Pulmonary artery endothelial cell (primary cell): ENCODE measurements at regions not wholly inside any gene's neighbourhood (a gene's known extent, or its start where the extent isn't known, plus 50 kb on each side); places are given as distances from the start of the nearest gene placed in this dataset.
A peak's percentile ranks its signal among the peaks of the same experiment; 100 is the strongest.

Experiments
- DNase-seq: peaks from one replicate; pipeline ENCODE4 v3.0.0-alpha.2; 2011; ENCODE audit warnings: low read depth, low spot score

DNA sequence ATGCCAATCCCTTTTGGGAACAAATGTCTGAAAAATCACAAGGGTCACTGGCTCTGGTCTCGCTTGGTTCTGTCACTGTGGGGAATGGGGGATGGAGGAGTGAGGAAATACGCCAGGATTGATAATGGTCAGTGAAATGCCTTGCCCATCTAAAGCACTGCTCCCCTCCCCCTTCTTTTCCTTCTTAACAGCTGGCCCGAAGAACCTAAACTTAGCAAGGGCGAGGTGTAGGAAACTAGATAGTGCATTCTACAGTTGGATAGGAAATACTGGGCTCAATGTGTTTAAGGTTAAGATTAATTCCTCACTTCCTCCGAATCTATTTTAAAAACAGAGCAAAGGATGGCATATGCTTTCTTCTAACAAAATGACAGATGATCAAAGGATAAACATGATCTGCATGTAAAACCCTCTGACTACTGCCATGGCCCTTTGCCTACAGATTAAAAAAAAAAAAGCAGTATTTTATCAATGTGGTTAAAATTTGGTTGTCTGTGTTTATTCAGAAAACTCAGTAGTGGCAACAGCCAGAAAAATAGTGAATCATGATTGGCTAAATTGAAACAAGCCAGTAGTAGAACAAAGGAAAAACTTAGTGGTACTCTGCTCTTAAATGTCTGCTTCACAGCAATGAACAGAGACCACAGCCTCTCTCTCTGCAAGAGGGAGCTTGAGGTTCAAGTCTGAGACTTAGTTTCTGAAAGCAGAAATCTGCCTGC lies 86.1 kb upstream of the VAV3 start:
- peak; percentile 41 for DNase-seq

DNA sequence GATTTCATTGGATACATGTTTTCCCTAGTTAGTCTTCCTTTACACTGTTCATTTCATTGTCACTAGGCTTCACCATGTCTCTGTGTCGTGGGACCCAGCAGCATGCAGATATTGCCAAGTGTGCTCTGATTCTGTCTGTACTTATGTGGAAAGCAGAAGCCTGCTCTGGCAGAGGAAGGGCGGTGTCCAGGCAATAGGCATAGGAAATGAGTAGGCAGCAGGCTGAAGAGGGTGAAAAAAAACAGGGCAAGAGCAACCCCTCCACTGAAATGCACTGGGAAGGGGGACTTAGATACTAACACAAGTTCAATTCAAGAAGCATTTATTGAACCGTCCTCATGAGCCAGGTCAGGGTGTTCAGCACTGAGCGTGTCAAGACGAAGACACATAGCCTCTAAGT lies 85.2 kb upstream of the VAV3 start:
- no peak for DNase-seq

DNA sequence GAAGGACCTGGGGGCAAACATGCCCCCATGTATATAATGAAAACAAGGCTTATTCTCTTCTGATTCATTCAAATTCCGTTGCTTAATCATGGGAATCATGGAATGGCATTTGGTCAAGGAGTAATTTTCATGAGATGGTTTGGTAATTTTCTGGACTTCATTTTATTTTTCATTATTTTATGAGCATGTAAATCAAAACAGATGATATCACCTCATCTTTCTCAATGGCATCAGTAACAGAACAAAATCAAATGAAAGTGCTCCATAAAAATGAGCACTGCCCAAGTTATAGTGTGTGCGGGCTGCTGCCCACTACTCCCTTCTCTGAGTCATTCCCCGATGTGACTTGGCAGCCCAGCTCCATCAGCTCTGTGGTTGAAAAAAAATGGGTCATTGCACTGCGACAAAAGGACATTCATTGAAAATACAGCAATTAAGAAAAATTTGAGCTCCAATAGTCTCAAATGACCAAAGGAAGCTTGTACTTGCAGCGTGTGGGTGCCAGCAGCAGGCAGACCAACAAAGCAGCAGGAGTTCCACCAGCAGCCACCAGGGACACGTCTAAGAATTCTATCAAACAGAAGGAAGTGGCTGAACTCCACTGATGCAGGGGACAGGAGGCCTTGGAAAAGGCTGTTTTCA lies 84.3 kb upstream of the VAV3 start:
- DNase-seq = no peak

DNA sequence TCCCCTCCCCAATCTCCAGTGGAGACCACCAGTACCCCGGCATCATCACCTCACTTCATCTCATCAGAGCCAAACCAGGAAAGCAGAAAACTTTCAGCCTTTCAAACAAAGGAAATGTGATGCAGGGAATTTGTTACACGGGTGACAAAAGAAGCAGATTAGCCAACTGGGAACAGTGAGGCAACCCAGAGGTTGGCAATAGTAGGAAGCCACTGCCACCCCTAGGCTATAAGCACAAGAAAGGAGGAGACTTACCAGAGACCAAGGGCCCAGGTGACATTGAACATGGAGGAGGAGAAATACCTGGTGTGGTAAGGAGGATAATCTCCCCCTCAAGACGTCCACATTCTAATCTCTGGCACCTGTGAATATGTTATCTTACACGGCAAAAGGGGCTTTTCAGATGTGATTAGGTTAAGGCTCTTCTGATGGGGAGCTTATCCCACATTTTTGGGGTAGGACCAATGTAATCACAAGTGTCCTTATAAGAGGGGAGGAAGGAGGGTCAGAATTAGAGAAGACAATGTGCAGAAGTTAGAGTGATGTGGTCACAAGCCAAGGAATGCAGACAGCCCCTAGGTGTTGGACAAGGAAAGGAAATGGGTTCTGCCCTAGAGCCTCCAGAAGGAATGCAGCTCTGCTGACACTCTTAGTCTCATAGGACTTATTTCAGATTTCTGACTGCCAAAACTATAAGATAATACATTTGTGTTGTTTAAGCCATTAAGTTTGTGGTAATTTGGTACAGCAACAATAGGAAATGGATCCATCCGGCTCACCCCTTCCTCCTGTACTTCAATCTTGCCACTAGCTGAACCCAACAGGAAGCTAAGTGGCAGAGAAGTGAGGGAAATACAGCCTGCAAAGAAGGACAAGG lies 83.6 kb upstream of the VAV3 start:
- no peak for DNase-seq

DNA sequence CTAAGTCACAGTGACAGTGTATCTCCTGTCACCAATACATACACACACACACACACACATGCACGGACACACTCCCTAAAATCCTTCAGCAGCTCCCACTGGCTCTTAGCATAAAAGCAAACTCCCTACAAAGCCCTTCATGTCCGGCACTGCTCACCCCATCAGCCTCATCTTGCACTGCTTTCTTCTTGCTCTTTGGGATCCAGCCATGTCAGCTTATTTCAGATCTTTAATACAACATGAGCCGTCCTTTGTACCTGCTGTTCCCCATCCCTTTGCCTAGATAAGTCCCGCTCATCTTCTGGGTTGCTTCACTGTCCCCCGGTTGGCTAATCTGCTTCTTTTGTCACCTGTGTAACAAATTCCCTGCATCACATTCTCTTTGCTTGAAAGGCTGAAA lies 82.1 kb upstream of the VAV3 start:
- DNase-seq = no peak

DNA sequence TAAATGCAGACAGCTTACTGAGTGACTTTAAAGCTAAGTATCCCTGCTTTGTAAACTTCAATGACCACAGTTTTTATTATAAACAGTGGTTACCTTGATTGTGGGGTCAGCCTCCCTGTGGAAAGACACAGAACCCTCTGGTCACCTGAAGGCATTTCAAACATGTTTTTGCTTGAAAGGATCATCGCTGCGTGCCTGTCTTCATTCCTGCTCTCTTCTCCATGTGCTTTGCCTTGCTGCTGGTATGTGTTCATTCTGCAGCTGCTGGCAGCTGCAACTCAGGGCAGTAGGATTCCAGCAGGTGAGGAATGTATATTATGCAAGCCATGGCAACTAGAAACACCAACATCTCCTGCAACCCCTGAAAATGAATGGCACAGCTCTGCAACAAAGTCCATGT lies 81.0 kb upstream of the VAV3 start:
- DNase-seq = no peak

DNA sequence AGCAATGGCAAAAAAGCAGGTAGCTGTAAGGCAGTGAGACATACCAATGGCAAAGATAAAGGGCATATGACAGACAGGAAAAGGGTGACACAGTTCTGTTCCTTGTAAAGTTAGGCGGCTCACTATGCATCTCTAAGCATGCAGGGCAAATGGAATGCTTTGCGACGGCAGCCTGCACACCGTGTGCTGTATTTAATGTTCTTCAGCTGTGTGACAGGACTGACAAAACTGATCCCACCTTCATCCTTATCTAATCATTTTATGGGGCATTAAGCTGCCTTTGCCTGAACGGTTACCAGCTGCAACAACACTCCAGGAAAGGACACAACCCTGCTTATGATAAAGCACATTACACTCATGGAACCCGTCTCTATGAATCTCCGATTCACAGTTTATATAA lies 80.5 kb upstream of the VAV3 start:
- no peak for DNase-seq

DNA sequence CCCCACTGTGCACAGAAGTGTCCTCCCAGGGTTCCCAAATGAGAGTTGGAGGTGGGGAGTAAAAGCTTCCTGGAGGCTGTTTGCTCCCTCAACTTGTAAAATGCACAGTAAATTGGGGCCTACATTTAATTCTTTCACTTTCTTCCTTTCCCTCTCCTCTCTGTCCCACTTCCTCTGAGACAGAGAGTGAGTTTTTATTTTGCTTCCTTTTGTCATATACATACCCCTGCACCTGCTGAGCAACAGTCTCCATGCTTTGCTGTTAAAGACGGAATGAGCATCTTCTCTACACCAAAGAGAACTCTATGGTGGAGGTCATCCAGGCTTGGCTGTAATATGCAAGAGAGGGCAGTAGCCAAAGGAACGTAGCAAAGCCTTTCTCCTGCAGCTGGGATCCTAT lies 79.3 kb upstream of the VAV3 start:
- DNase-seq = no peak

DNA sequence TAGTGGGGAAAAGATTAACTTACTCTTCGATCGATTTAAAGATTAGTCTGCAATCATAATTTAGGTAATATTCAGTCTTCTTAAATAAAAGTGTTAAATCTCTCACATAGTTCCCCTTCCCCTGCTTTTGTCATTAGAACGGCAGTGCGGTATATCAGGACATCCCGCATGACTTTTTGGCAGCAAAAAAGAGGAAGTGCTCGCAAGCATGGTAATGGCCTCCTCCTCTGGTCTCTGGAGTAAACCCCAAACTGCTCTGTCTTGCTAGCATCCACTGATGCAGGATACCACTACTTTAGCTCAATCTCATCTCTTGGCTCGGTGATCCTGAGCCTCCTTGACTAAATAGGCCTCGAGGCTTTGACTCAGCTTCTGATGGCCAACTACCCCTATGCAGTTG lies 78.7 kb upstream of the VAV3 start:
- DNase-seq = no peak

DNA sequence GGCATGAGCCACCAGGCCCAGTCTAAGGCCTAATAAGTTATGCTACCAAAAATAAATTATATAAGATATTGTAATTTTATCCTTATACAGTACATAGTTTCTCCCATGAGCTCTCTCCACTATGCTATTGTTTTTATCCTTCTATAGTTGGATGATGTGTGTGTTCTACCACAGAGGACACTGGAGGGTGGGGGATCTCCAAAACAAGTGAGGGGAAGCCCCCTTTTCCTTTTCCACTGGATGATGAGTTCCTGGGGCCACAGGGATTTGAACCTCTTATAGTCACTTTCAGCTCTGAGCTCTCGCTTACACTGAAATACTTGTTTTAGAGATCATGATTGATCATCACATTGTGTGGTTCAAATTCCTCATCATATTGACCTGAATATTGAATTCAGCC lies 77.6 kb upstream of the VAV3 start:
- DNase-seq = no peak

DNA sequence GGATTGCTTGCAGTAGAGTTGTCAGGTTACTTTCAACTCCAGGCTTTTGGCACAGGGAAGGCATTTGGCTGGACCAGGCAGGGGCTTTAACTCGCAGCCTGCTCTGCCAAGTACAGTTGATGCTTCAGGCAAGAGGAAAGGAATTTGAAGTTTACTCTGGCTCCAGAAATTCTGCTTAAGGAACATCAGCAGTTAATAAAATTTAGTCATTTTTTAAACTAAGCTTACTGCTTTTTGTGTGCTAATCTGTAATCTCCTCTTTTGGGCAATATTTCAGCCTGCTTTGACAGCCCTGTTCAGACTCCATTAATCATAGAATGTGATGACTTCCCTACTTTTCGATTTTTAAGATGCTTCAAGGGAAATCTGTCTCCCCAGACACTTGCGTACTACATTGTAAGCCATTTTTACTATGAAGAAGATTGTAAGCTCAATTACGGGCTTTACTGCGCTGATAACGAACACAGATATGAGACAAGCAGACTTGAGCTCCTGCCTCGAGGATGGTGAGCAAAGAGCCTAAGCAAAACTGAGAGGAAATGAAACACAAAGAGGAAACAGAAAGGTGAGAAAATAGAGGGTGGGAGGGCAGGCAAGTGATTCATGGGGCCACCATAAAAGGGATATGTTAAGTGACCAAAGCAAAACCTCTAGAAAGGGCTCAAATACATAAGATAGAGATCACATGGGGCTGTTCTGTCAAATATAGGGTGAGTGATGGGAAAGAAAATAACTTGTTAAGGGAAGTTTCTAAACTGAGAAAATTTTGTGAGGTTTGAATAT lies 76.6 kb upstream of the VAV3 start:
- DNase-seq = no peak

DNA sequence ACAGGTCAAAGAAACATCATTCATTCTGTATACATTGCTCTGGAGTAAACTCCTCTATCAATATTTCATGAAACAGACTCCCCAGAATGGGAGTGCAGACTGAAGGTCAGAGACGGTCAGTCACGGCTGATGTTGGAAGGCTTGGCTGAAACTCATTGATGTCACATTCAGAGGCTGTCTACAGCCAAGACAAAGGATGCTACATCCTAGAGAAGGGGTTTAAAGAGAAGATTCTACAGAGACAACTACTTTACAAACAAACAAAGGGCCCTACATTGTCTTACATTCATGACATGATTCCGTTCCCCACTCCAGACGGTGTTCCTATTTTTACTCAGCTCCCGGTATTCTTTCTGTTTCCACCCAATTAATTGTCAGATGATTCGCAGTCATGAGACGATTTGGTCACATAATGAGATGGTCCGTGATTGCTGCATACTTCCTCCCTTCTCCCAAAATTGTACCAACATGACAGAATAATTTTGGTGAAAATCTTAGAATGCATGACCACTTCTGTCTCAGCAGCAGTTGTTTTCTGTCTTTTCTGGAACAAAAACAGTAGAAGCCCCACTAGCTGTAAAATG lies 73.8 kb upstream of the VAV3 start:
- no peak for DNase-seq

DNA sequence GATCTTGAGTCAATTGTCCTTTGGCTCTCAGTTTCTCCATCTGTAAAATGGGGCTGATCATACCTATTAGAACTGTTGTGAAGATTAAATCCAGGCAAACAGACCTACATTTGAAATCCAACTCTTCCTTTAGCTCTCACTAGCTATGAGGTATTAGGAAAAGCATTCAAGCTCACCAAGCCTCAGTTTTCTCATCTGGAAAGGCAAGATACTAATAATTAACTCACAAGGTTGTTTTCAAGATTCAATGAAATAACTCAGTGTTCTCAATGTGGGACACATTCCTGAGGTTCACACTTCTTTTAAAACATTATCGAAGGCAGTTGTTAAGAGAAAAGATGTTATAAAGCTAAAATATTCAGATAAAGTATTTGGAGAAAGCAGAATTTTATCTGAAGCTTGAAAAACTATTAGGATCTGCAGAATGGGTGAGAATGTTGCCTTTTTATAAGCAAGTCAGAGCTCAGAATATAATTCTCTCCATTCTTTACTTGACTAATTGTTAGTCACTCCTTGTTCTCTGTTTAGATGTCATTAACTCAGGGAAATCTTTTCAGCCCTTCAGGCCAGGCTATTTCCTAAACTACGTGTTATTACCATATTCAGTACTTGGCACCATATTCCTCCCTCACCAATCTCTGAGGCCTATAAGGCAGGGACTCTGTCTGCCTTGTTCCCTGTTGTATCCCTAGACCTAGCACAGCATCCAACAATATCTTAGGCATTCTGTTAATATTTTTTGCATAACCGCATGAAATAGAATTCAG lies 72.0 kb upstream of the VAV3 start:
- DNase-seq = no peak

DNA sequence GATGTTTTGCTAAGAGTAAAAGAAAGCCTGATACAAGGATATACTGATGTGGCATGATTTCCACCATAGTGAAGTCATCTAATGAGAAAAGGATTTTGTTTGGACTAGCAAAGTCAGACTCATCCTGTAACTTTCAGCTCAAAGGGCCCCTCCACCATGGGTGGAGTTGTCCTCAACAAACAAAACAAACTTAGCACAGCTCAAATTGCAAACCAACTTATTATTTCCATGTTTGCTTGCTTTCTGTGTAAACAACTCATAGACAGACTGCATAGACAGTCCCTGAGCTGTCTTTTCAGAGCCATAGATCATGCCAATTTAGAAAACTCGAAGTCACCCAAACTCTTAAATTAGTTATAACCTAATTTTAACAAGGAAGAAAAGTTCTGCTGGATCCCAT lies 69.4 kb upstream of the VAV3 start:
- DNase-seq = no peak

DNA sequence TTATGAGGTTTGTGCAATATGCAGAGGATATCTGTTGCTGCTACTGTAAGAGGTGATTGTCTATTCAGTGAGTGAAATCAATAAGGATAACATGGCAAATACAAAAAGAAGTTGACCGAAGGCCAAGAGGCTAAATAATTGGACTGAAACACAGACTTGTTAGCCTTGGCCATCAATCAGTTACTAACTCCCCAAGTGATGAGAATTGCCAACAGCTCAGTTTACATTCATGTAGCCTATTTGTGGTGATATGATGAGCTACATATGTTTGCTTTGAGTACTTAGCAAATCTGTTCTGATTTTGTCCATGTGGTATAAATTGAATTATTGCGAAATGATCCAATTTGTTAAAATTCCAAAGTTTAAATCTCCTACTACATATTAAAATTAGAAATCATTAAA lies 68.6 kb upstream of the VAV3 start:
- DNase-seq = no peak

DNA sequence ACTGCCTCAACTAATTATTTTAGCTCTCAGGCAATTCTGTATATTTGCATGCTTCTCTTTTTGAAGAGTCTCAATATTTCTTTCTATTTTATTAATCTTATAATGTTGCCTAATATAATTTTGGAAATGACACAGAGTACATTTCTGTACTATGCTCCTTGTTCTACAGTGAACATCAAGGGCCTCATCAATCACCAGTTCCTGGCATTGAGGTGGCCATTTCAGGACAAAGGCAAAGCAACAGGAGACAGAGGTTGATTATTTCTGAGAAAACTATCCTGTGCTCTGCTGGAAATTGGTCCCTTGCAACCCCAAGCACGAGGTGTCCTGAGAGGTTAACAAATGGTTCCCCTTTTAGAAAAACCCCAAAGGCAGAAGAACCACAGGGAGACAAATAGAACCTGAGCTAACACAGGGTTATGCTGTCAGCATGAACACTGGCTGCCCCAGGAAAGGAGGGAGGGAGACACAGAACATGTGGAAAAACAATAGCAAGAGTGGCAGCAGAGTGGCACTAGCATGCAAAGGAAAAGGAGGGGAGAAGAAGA lies 63.9 kb upstream of the VAV3 start:
- no peak for DNase-seq

DNA sequence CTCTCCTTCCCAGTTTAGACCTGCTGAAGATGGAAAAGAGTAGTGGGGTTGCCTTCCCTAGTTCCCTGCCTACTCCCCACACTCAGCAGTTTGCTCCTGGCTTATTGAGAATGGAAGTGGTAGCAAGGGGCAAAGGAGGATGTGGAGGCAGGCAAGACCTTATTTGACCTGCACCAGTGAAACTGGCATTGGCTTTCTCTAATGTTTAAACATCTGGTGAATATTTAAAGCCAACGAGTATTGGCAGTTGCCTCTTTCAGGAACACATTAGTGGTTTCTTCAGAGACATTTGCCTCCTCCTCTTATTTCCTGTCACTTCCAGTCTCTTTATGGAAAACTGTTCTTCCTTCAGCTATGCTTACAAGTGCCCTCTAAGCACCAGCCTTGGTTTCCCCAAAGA lies 62.4 kb upstream of the VAV3 start:
- no peak for DNase-seq

DNA sequence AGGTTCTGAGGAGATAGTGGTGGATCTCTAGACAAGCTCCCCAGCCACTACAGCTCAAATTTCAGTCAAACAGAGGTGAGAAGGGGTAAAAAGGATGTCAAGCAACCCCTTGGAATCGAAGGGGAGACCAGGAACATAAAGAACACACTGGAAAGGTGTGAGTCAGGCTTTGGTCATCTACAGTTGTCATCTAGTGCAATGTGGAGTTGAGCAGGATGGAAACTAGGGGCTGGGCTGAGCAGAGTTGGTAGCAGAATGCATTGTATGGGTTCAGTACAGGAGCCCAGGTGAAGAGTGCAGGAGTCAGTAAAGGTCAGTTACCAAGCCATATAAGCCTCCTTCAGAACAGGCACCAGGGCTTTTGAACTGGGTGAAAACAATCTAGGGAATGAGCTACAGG lies 52.7 kb upstream of the VAV3 start:
- no peak for DNase-seq

DNA sequence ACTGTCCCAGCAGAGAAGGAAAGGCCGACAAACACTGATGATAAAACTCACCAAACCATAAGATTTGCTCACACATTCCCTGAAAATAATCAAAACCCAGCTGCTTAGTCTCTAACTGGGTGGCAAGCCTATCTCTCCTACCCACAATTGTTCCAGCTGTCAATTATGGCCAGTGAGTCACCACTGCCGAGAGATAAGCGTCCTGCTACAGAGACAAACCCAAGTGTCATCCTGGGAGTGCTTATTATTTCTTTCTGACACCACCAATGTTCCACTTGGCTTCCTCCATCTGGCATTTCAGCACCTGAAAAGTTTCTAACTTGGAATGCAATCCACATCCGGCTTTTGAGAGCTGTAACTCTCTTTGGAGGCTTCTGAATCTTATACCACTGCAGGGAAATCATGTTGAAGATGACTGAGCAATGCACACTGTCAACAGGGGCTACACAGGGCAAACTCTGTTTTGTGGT lies 51.5 kb upstream of the VAV3 start:
- peak; percentile 13 for DNase-seq
